HUES6 (cell line): ENCODE measurements at regions not wholly inside any gene's neighbourhood (a gene's known extent, or its start where the extent isn't known, plus 50 kb on each side); places are given as distances from the start of the nearest gene placed in this dataset.

Source experiments
- H3K27ac ChIP-seq: 2 replicates; pipeline ENCODE4 v1.7.0; 2013; ENCODE audit warnings: low read depth, mild to moderate bottlenecking, low read length, inconsistent platforms
- H3K27me3 ChIP-seq: 2 replicates; pipeline ENCODE4 v1.6.1; 2013; ENCODE audit warnings: low read length; ENCODE audit not compliant: control insufficient read depth, insufficient read depth
- H3K36me3 ChIP-seq: 2 replicates; pipeline ENCODE4 v1.6.1; 2013; ENCODE audit warnings: low read length; ENCODE audit not compliant: control insufficient read depth, insufficient read depth
- H3K4me1 ChIP-seq: 2 replicates; pipeline ENCODE4 v1.6.1; 2013; ENCODE audit warnings: low read length; ENCODE audit not compliant: control insufficient read depth, insufficient read depth
- H3K4me3 ChIP-seq: 2 replicates; pipeline ENCODE4 v1.5.1; 2013; ENCODE audit warnings: low read depth, low read length
- H3K9ac ChIP-seq: one replicate; pipeline ENCODE4 v1.6.1; 2013; ENCODE audit warnings: mild to moderate bottlenecking, low read length
- H3K9me3 ChIP-seq: 2 replicates; pipeline ENCODE4 v1.6.1; 2013; ENCODE audit warnings: low read depth, low read length; ENCODE audit not compliant: control insufficient read depth, insufficient read depth

DNA sequence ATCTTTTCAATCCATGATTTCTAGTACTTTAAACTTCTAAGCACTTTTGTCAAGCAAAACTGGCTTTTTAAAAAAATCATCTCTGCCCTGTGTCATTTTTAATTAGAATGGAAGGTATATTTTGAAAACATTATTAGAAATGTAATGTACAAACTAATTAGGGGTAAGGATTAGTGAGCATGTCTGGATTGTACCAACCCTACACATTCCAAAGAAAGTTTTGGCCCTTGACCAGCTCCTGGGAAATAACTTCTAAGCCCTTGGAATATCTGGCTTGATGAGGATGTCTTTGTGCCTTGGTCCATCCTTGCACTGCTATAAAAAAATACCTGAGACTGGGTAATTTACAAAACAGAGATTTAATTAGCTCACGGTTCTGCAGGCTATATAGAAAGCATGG is 876.5 kb downstream of the RAPGEF2 start:
- Histone ChIP-seq H3K4me1 (peaks cover 30% of the 10 kb centered on the region), H3K9ac (no peak overlapping the region), H3K27me3 (no peaks in the 10 kb centered on the region), H3K9me3 (no peaks in the 10 kb centered on the region), H3K36me3 (no peaks in the 10 kb centered on the region), H3K4me3 (no peak overlapping the region), H3K27ac (no peak overlapping the region)

- no peaks in the 10 kb centered on the region for H3K36me3 ChIP-seq
- H3K27ac ChIP-seq: no peak overlapping the region
- no peak overlapping the region for H3K9ac ChIP-seq
- H3K4me3 ChIP-seq: no peak overlapping the region
- peaks cover 32% of the 10 kb centered on the region for H3K4me1 ChIP-seq
- no peaks in the 10 kb centered on the region for H3K9me3 ChIP-seq
- H3K27me3 ChIP-seq: no peaks in the 10 kb centered on the region
These were observed 877.1 kb downstream of the RAPGEF2 start for GRCh38 chr4:159979953-159980352.

DNA sequence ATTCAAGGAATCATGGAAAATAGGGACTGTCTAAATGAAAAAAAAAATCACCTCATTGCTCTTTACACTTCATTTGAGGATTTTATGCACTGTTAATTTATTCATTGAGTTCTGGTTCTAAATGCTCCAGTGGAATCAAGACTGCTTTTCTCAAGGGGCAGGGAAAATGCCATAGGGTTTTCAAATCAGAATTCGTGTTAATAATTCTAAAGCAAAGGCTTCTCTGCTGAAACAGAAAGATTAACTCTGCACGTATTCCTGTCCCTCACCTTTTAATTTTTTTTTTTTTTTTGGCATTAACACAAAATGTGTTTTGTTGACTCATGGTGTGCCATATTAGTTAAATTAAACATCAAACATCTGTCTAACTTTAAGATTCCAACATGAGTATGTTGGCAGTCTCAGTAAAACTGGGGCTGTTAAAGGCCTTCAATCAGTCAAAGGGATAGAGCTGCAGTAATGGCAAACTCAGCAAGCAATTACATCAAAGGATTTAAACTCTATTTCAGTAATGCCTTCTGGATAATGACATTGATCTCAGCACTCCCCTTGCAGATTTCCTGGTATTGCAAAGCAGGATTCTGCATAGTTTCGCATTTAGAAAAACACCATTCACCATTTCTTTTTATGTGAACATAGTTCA is 878.1 kb downstream of the RAPGEF2 start:
- peaks cover 33% of the 10 kb centered on the region for H3K4me1 ChIP-seq
- H3K4me3 ChIP-seq: no peak overlapping the region
- H3K9me3 ChIP-seq: no peaks in the 10 kb centered on the region
- H3K36me3 ChIP-seq: no peaks in the 10 kb centered on the region
- no peak overlapping the region for H3K9ac ChIP-seq
- no peaks in the 10 kb centered on the region for H3K27me3 ChIP-seq
- H3K27ac ChIP-seq: no peak overlapping the region

DNA sequence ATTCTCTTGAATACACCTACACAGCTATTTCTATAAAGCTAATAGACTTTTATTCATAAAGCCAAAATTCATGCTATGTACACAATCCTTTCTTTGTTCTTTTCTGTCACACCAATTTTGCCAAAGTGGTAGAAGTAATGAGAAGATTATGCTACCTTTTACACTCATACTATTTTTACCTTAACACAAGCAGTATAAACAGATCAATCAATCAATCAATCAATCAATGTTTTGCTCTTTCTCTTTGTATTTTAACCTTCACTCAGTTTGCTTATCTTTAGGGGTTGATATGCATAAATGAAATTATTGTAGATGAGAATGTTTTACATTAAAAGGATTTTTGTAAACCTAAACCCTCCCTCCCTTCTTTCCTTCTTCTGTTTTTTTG is 878.6 kb downstream of the RAPGEF2 start:
- H3K36me3 ChIP-seq: no peaks in the 10 kb centered on the region
- no peak overlapping the region for H3K27ac ChIP-seq
- H3K4me3 ChIP-seq: no peak overlapping the region
- H3K9ac ChIP-seq: no peak overlapping the region
- peaks cover 31% of the 10 kb centered on the region for H3K4me1 ChIP-seq
- H3K27me3 ChIP-seq: no peaks in the 10 kb centered on the region
- H3K9me3 ChIP-seq: no peaks in the 10 kb centered on the region

- Histone ChIP-seq H3K27ac (no peak overlapping the region), H3K36me3 (no peaks in the 10 kb centered on the region), H3K4me1 (peaks cover 19% of the 10 kb centered on the region), H3K9me3 (no peaks in the 10 kb centered on the region), H3K4me3 (no peak overlapping the region), H3K9ac (no peak overlapping the region), H3K27me3 (no peaks in the 10 kb centered on the region)
These were observed 880.2 kb downstream of the RAPGEF2 start for GRCh38 chr4:159983082-159983481.

DNA sequence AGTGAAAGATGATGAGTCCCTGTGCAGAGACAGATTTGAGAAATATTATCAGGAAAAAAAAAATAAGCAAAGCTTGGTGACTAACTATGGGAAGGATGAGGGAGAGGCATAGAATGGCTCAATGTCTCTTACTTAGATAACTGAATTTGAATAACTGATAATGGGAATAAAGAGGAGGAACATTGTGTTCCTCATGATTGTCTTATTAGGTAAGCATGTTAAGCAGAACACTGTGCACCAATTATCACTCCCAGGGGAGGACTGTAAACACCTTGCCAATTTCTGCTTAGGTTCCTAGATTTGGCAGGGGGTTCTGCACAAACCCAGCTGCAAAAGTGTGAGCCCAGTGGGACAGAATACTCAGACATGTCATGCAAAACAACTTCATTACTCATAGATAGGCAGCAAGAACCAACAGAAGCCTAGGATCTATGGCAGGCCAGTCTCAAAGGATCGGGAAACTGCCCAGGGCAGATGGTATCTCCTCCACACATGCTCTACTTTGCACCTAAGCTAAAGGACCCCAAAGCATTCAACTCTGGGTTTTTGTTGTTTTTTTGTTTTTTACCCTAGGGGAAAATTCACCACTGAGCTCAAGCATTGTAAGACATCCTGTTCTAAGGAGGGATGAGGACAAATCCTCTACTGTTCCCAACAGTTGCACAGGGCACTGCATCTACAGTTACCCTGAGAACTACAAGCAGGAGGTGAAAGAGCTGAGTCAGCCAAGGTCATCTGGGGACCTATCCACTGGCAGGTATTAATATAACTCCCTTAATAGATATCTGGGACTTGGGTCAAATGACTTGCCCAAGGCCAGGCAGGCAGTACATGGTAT is 907.0 kb downstream of the RAPGEF2 start:
- Histone ChIP-seq H3K27me3 (no peaks in the 10 kb centered on the region), H3K9me3 (no peaks in the 10 kb centered on the region), H3K27ac (no peak overlapping the region), H3K4me3 (no peak overlapping the region), H3K9ac (no peak overlapping the region), H3K4me1 (peaks cover under 1% of the 10 kb centered on the region; the same call in 1 of the 2 replicates), H3K36me3 (no peaks in the 10 kb centered on the region)

DNA sequence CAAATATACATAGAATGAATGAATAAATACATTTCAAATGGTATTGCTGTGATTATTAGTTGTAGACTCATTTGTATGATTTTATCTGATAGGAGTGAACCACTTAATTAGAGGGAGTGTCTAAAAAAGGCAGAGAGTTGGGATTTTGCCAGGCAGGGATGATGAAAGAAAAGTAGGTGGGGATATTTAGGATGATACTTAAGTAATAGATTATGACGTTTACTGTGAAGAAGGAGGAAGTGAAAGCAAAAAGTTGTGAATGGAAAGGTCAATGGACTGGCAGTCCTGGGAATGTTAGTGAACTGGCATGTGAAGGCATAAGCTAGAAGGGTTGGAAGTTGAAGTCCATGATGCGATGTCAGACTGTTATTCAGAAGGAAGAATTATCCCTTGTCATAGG is 917.1 kb downstream of the RAPGEF2 start:
- Histone ChIP-seq H3K4me3 (no peak overlapping the region), H3K4me1 (peaks cover 8% of the 10 kb centered on the region), H3K27ac (no peak overlapping the region), H3K9me3 (no peaks in the 10 kb centered on the region), H3K9ac (no peak overlapping the region), H3K36me3 (no peaks in the 10 kb centered on the region), H3K27me3 (no peaks in the 10 kb centered on the region)

DNA sequence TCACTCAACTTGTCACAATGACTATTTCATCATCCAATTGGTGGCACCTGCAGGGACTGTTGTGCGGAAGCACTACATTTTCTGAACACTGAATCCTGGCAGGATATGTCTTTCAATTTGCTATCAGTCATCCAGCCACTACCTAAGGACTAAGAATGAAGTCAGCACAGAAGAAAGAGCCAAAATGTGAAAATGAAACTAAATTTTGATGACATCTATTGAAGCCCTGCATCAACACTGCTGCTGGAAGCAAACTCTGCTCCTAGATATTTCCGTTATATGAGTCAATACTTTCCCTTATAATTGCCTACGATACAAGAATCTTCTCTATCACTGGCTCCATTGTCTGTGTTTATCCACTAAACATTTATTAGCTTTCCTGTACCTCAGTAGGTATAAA is 917.9 kb downstream of the RAPGEF2 start:
- no peaks in the 10 kb centered on the region for H3K27me3 ChIP-seq
- H3K9ac ChIP-seq: no peak overlapping the region
- no peaks in the 10 kb centered on the region for H3K9me3 ChIP-seq
- H3K4me1 ChIP-seq: peaks cover 6% of the 10 kb centered on the region
- H3K4me3 ChIP-seq: no peak overlapping the region
- H3K36me3 ChIP-seq: no peaks in the 10 kb centered on the region
- H3K27ac ChIP-seq: no peak overlapping the region

DNA sequence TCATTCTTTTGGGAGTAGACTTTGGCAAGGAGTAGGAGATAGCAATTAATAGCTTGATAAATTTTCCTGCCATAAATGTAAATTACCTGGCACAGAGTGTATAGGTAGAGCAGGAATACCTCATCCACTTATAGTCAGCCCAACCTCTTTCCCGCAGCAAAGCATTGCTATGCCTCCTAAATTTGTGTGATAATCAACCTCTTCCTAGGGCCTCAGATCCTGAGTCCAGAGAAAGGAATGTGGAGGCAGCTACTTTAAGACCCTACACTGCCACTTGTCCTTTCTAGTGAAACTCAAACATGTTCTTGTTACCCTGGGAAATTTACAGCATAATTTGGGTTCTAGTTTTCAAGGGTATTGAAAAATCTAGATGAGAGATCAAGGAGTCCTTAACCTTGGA is 919.0 kb downstream of the RAPGEF2 start:
- Histone ChIP-seq H3K4me3 (no peak overlapping the region), H3K9me3 (no peaks in the 10 kb centered on the region), H3K4me1 (peaks cover 6% of the 10 kb centered on the region), H3K27me3 (no peaks in the 10 kb centered on the region), H3K36me3 (no peaks in the 10 kb centered on the region), H3K9ac (no peak overlapping the region), H3K27ac (no peak overlapping the region)

DNA sequence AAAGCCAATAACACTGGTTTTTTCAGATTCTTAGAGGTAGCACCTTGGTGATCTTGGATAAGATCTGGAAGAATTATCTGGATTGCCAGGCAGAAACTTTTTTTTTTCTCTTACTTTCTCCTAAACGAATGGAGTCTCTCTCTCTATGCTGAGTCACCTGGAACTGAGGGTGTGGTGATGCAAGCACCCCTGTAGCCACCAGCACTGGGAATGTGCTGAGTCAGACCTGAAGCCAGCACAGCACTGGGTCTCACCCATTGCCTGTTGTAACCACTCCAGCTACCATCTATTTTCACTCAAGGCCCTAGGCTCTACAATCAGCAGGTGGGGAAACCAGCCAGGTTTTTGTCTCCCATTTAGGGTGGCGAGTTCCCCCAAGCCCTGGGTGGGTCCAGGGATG is 923.8 kb downstream of the RAPGEF2 start:
- H3K4me1 ChIP-seq: peaks cover 6% of the 10 kb centered on the region
- no peaks in the 10 kb centered on the region for H3K27me3 ChIP-seq
- no peak overlapping the region for H3K9ac ChIP-seq
- H3K27ac ChIP-seq: no peak overlapping the region
- no peak overlapping the region for H3K4me3 ChIP-seq
- H3K9me3 ChIP-seq: no peaks in the 10 kb centered on the region
- no peaks in the 10 kb centered on the region for H3K36me3 ChIP-seq

- H3K27ac ChIP-seq: no peak overlapping the region
- H3K27me3 ChIP-seq: no peaks in the 10 kb centered on the region
- H3K4me1 ChIP-seq: no peaks in the 10 kb centered on the region
- H3K36me3 ChIP-seq: no peaks in the 10 kb centered on the region
- no peak overlapping the region for H3K4me3 ChIP-seq
- no peak overlapping the region for H3K9ac ChIP-seq
- no peaks in the 10 kb centered on the region for H3K9me3 ChIP-seq
These were observed 931.6 kb downstream of the RAPGEF2 start for GRCh38 chr4:160034501-160034900.
